HL-60 (cell line): ENCODE measurements at regions not wholly inside any gene's neighbourhood (a gene's known extent, or its start where the extent isn't known, plus 50 kb on each side); places are given as distances from the start of the nearest gene placed in this dataset.

Experiments used
- DNase-seq, 2 experiments: peaks; one replicate each; pipeline ENCODE4 v3.0.0-alpha.2; 2010 to 2020; ENCODE audit warnings: low read depth in 1 of 2, low spot score in 1 of 2
- H3K27ac ChIP-seq: fragments of 250-450 bp; sonication (Bioruptor Pico); replicated peaks from 2 replicates; pipeline ENCODE4 v1.5.1; 2020; ENCODE audit warnings: mild to moderate bottlenecking, moderate library complexity
- H3K27me3 ChIP-seq: fragments of 250-450 bp; sonication (Bioruptor Pico); 2 replicates; pipeline ENCODE4 v1.5.1; 2021; ENCODE audit warnings: mild to moderate bottlenecking, moderate library complexity; ENCODE audit not compliant: insufficient read depth, poor library complexity, severe bottlenecking
- H3K4me3 ChIP-seq: replicated peaks from 2 replicates; pipeline ENCODE4 v1.5.1; 2011; ENCODE audit warnings: mild to moderate bottlenecking, control low read depth, low read length; ENCODE audit not compliant: insufficient read depth
- CTCF ChIP-seq: IDR thresholded peaks from one replicate; pipeline ENCODE4 v1.5.1; 2011; ENCODE audit warnings: low read length, control low read depth, inconsistent platforms; ENCODE audit not compliant: insufficient read depth
- GABPA ChIP-seq: IDR thresholded peaks from 2 replicates; pipeline ENCODE4 v1.6.1; 2012; ENCODE audit warnings: low read depth
- POLR2AphosphoS5 ChIP-seq: IDR thresholded peaks from 2 replicates; pipeline ENCODE4 v1.6.1; 2012; ENCODE audit warnings: low read depth
- REST ChIP-seq: IDR thresholded peaks from 2 replicates; pipeline ENCODE4 v1.6.1; 2012; ENCODE audit warnings: low read depth; ENCODE audit not compliant: insufficient replicate concordance
- SPI1 ChIP-seq: IDR thresholded peaks from 2 replicates; pipeline ENCODE4 v1.6.1; 2012; ENCODE audit warnings: low read depth, mild to moderate bottlenecking, borderline replicate concordance

DNA sequence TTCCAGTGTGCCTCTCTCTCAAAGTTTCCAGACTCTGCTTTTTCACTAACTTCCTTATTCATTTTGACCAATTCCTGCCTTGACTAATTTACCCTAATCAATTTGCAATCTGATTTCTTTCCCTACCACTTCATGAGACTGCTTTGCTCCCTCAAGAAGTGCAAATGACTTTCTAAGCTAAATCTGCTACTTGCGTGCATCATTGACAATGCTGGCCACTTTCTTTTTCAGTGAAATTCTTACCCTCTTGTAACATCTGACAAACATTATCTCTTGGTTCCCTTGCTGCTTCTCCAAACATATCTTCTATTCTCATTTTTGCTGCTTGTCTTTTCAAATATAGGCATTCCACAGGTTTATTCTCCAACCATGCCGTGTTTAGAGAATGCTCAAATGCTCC lies 659.9 kb downstream of the USP25 start:
- DNase-seq = no peak
- no peaks in the 10 kb centered on the region for H3K27me3 ChIP-seq
- H3K27ac ChIP-seq = no peak overlapping the region
- TF ChIP-seq SPI1 (no peak), POLR2AphosphoS5 (no peak), CTCF (no peak), GABPA (no peak), REST (no peak)
- no peak overlapping the region for H3K4me3 ChIP-seq

DNA sequence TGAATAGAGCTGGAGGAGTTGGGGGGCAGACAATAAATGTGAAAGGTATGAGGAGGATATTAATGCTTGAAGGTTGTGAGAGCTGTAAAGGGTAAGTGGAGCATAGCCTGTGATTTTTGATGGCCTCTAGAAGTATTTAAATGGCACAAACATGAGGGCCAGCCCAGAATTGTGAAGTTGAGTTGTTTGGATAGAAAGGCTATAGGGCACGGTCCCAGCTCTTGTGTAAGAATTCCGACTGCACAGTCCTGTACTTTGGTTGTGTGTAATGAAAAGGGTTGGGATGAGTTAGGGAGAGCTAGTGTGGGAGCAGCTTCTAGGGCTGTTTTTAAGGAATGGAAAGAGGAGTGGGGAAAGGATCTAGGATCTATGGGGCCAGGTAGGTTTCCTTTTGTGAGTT lies 665.5 kb downstream of the USP25 start:
- no peak overlapping the region for H3K4me3 ChIP-seq
- DNase-seq = no peak
- no peak overlapping the region for H3K27ac ChIP-seq
- TF ChIP-seq POLR2AphosphoS5 = no peak
- no peak for TF ChIP-seq SPI1
- H3K27me3 ChIP-seq = no peaks in the 10 kb centered on the region

- H3K27me3 ChIP-seq = no peaks in the 10 kb centered on the region
- no peak for DNase-seq
- H3K4me3 ChIP-seq = no peak overlapping the region
- no peak for TF ChIP-seq GABPA
- TF ChIP-seq POLR2AphosphoS5 = no peak
- TF ChIP-seq SPI1 = no peak
- TF ChIP-seq CTCF = no peak
- no peak for TF ChIP-seq REST
- no peak overlapping the region for H3K27ac ChIP-seq
Observed at GRCh38 chr21:16402752-16403151, 673.0 kb downstream of the USP25 start.

DNA sequence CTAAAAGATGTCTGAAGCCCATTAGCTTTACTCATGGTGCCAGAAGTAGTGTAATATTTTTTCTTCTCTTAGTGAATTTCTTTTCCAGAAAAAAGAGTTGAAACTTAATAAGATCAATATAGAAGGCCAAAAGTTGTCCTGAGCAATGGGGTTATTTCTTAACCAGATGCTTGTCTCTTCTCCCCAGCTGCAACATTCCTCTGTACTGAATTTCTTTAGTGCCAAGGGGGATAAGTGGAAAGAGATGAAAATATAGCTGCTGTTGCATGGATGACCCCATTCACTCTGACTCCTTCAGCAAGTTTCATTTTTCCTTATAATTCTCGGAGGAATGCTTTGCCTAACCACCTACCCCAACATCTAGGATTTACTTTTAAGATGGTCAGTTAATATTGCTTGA lies 675.0 kb downstream of the USP25 start:
- DNase-seq = no peak
- no peak overlapping the region for H3K4me3 ChIP-seq
- H3K27ac ChIP-seq = no peak overlapping the region
- no peaks in the 10 kb centered on the region for H3K27me3 ChIP-seq
- no peak for TF ChIP-seq SPI1
- TF ChIP-seq CTCF = no peak
- no peak for TF ChIP-seq REST
- no peak for TF ChIP-seq POLR2AphosphoS5
- no peak for TF ChIP-seq GABPA
